ENCODE measurements at regions not wholly inside any gene's neighbourhood (a gene's known extent, or its start where the extent isn't known, plus 50 kb on each side); places are given as distances from the start of the nearest gene placed in this dataset.
"Not testable (repeated sequence)": the region's sequence is repeated elsewhere in the genome, so short reads cannot be mapped to it uniquely, and the experiment has no call there.

DNA sequence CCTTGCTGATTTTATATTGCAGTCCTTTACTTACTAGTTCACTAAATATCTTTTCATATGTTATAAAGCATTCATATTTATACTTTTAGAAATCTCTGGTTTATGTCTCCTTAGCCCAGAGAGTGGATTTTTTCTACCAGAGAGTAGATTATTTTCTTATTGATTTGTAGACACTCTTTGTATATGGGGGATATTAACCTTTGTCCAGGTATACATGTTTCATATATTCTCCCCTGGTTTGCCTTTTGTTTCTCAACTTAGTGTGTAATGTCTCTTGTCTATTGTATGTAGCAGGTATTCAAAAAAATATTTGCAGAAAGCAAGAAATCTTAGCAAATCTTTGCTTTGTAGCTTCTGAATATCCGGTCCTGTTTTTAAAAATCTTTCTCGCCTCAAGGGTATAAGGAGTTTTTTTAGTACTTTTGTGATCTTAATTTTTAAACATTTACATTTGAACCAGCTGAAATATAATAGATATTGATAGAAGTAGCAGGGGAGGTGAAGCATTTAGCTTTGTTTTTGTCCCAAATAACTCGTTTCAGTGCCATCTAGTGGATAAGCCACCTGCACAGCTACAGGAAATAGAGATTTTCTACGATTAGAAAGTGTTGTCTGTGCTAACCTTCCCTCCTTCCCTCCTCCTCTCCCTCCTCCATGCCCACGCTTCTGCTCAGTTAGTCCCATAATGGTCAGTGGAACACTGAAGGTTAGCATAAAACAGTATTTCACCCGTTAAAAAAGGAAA is 97.0 kb downstream of the PHETA1 start:
- no peak for DNase-seq (ENCODE audit: low read depth)

DNA sequence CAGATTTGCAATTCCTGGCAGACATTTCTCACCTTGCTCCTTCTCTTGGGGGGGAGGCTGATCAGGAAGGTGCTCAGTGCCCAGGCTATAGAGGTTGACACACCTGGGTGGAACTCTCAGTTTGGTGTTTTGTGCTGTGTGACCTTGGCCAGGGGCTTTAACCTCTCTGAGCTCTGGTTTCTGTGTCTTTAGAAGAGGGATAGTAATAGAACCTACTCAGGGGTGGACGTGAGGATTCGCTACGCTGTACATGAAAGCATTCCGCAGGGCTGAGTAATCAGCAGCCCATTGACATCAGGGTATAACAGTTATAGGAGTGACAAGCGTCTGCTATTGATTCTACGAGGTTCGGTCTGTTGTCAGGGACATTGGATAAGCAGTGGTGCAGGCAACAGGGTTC is 98.1 kb downstream of the PHETA1 start:
- DNase-seq (ENCODE audit: low read depth): no peak

DNA sequence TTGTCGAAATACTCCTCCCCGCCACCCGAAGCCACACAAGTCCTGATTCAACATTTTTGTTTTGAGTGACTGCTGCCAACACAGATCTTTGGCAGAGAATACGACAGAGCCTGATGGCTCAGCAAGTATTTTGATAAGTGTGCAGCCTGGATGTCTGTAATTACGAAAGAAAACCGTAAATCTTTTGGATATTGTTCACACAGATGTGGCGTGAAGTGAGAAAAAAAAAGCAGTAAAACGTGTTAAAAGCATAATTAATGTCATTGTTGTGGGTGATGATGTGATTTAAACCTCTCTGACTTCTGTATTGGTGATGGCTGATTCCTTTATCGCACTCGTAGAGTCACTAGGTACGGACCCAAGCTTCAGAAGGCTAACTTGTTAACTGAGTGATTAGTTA is 98.7 kb downstream of the PHETA1 start:
- no peak for DNase-seq (ENCODE audit: low read depth)

DNA sequence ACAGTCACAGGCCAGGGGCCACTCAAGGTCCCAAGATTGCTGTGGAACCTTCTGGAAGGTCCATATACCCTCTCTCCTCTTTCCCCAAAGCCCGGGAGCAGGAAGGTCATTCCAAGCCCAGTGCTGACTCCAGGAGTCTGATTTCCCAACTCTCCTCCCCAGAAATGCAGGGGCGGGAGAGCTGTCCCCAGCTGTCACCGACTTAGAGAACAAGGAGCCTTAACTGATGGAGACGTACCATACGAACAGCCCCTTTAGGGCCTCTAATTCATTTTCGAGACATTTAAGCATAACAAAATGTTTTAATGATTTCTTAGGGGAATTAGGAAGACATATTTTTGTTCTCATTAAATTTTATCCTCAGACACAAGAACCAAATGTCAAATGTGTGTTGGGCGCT is 99.2 kb downstream of the PHETA1 start:
- DNase-seq (ENCODE audit: low read depth): no peak

DNA sequence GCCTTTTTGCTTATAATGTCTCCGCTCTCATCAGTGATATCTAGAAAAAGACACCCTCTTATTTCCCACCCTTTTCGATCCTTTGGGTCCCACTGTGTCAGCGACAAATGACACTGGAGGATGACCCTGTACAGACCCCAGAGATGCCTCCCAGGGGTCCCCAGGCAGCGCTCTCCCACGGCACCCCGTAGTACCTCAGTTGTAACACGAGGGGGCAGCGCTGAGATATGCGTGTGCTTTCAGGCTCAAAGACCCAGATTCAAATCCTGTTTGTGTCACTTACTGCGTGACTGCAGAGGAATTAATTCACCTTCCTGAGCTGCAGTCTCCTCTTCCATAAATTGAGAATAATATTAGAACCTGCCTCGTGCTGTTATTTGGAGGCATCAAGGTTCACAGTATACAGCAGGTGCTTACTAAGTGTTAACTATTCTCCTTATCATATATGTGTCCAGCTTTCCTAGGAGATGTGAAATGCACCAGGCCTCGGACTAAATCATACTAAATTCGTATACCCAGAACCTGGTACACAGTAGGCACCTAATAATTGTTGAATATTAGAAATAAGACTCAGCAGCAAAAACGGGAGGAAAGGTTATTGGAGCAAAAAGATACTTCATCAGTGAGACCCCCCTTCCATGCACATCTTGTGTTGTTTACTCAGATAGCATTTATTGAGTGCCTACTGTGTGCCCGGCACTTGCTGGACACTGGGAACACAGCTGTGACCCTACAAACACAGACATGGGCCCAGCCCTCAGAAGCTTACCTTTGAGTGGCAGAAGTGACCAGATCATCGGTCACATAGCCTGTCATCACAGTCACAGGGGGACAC is 99.9 kb downstream of the PHETA1 start:
- no peak for DNase-seq (ENCODE audit: low read depth)

GRCh38 chr12:111267144-111267543 is 101.8 kb downstream of the PHETA1 start:
- no peak for DNase-seq (ENCODE audit: low read depth)

DNA sequence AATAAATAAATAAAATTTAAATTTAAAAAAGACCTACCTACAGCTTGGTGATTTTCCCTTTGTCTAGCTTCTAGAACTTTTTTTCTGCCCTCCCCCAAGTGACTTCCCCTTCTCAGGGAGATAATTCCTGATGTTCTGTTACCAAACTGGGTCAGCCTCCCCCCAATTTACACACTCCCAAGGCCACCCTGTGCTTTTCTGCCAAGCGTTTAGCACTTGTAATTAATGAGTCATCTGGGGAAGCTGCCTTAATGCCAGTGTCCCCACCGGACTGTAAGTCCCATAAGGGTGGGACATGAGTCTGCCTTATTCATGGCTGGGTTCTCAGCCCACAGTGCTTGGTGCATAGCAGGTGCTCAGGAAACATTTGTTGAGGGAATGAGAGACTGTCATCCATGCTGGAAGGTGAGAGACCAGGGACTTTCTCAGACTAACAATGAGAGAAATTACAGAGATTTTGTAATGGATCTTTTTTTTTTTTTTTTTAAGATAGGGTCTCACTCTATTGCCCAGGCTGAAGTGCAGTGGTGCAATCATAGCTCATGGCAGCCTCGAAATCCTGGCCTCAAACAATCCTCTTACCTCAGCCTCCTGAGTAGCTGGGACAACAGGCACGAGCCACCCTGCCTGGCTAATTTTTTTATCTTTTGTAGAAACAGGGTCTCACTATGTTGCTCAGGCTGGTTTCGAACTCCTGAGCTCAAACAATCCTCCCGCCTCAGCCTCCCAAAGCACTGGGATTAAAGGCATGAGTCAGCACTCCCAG is 106.8 kb downstream of the PHETA1 start:
- no peak for DNase-seq (ENCODE audit: low read depth)

- DNase-seq (ENCODE audit: low read depth): no peak
Observed at GRCh38 chr12:111260732-111261131, 108.2 kb downstream of the PHETA1 start.

- no peak for DNase-seq (ENCODE audit: low read depth)
Observed at GRCh38 chr12:111259231-111259630, 109.7 kb downstream of the PHETA1 start.

DNA sequence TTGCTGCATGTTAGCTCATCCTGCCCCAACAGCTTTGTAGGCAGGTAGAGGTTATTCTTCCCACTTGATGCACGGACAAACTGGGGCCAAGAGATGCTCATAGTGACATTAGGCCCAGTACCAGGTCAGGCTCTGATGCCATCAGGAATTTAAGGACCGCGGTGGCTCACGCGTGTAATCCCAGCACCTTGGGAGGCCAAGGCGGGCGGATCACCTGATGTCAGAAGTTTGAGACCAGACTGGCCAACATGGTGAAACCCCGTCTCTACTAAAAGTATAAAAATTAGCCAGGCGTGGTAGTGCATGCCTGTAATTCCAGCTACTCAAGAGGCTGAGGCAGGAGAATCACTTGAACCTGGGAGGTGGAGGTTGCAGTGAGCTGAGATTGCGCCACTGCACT is 110.8 kb downstream of the PHETA1 start:
- DNase-seq (ENCODE audit: low read depth): not testable (repeated sequence)

GRCh38 chr12:111257435-111257902 is 111.4 kb downstream of the PHETA1 start:
- no peak for DNase-seq (ENCODE audit: low read depth)

GRCh38 chr12:111256629-111257434 is 112.1 kb downstream of the PHETA1 start:
- no peak for DNase-seq (ENCODE audit: low read depth)

- DNase-seq (ENCODE audit: low read depth): no peak
Observed at GRCh38 chr12:111255261-111255660, 113.6 kb downstream of the PHETA1 start.

GRCh38 chr12:111254106-111254505 is 114.8 kb downstream of the PHETA1 start:
- no peak for DNase-seq (ENCODE audit: low read depth)

GRCh38 chr12:111253213-111253612 is 115.7 kb downstream of the PHETA1 start:
- DNase-seq (ENCODE audit: low read depth): no peak

DNA sequence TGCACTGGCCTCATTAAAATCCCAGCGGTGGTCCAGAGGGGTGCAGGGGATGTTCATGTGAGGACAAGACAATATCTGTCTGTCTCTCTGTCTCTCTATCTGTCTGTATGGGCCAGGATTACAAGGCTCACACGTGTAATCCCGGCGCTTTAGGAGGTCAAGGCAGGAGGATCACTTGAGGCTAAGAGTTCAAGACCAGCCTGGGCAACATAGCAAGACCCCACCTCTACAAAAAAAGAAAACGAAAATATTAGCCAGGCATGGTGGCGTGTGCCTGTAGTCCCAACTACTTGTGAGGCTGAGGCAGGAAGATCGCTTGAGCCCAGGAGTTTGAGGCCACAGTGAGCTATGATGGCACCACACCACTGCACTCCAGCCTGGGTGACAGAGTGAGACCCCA is 117.1 kb downstream of the PHETA1 start:
- no peak for DNase-seq (ENCODE audit: low read depth)

- DNase-seq (ENCODE audit: low read depth): no peak
Observed at GRCh38 chr12:111251058-111251730, 117.7 kb downstream of the PHETA1 start.

- no peak for DNase-seq (ENCODE audit: low read depth)
Observed at GRCh38 chr12:111250251-111250881, 118.5 kb downstream of the PHETA1 start.

DNA sequence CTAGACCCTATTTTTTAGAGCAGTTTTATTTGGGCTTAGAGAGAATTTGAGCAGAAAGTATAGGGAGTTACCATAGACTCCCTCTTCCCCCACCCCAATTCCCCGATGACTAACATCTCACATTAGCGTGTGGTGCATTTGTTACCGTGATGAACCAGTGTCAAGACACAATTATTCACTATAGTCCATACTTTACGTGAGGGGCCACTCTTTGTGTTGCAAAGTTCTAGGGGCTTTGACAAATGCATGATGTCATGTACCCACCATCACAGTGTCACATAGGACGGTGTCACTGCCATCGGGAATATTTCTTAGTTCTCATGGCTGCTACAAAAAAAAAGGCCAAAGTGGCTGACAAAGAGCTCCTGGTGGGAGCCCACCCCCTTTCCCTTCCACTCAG is 119.1 kb downstream of the PHETA1 start:
- DNase-seq (ENCODE audit: low read depth): no peak

DNA sequence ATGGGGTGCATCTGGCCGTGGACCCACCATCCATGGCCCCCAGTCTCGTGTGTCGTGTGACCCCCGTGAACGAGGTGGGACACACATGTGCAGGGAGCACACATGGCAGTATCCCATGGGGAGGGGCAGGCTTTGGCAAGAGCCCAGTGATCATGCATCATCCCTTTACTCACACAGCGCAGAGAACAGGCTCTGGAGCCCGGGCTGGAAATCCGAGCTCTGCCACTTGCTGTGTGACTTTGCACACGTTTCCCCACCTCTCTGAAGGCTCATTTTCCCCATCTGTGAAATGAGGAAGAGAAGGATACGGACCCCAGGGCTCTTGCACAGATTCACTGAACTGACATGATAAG is 119.9 kb downstream of the PHETA1 start:
- DNase-seq (ENCODE audit: low read depth): no peak

Measured in T-helper 22 cell (primary cell).